Mesenchymal stem cell (in vitro differentiated cells and primary cell): ENCODE measurements at regions not wholly inside any gene's neighbourhood (a gene's known extent, or its start where the extent isn't known, plus 50 kb on each side); places are given as distances from the start of the nearest gene placed in this dataset.

Experiments
- DNase-seq: peaks from one replicate; pipeline ENCODE4 v3.0.0-alpha.2; 2013
- H2AFZ ChIP-seq: one replicate; pipeline ENCODE4 v1.6.1; 2013; ENCODE audit warnings: low read depth, mild to moderate bottlenecking, control low read depth, inconsistent platforms, low read length, moderate library complexity
- H2AK5ac ChIP-seq: 2 replicates; pipeline ENCODE4 v1.6.1; 2013; ENCODE audit warnings: low read length, moderate library complexity, mild to moderate bottlenecking, inconsistent platforms; ENCODE audit not compliant: severe bottlenecking
- H2BK120ac ChIP-seq: one replicate; pipeline ENCODE4 v1.6.1; 2013; ENCODE audit warnings: low read depth, mild to moderate bottlenecking, inconsistent platforms, low read length, moderate library complexity
- H2BK12ac ChIP-seq, 2 experiments: one replicate each; pipeline ENCODE4 v1.6.1; 2013; ENCODE audit warnings: inconsistent platforms in 2 of 2, low read length in 2 of 2, mild to moderate bottlenecking in 2 of 2, moderate library complexity in 2 of 2, control low read depth in 1 of 2
- H2BK15ac ChIP-seq: one replicate; pipeline ENCODE4 v1.6.1; 2013; ENCODE audit warnings: mild to moderate bottlenecking, low read depth, inconsistent platforms; ENCODE audit not compliant: poor library complexity, severe bottlenecking
- H2BK5ac ChIP-seq: 2 replicates; pipeline ENCODE4 v1.6.1; 2013; ENCODE audit warnings: low read depth, mild to moderate bottlenecking, low read length, control low read depth, inconsistent platforms; ENCODE audit not compliant: poor library complexity, severe bottlenecking
- H3K14ac ChIP-seq, 2 experiments: one replicate each; pipeline ENCODE4 v1.6.1; 2013; ENCODE audit warnings: inconsistent platforms in 2 of 2, low read length in 2 of 2, control low read depth in 1 of 2, mild to moderate bottlenecking in 1 of 2, moderate library complexity in 1 of 2
- H3K18ac ChIP-seq, 2 experiments: one replicate each; pipeline ENCODE4 v1.6.1; 2013; ENCODE audit warnings: inconsistent platforms in 2 of 2, low read length in 2 of 2, control low read depth in 1 of 2, low read depth in 1 of 2, mild to moderate bottlenecking in 1 of 2
- H3K23ac ChIP-seq, 2 experiments: one replicate each; pipeline ENCODE4 v1.6.1; 2013; ENCODE audit warnings: inconsistent platforms in 2 of 2, low read length in 2 of 2, mild to moderate bottlenecking in 2 of 2, moderate library complexity in 2 of 2, control low read depth in 1 of 2
- H3K27ac ChIP-seq: 2 replicates; pipeline ENCODE4 v1.5.1; 2013; ENCODE audit warnings: mild to moderate bottlenecking, moderate library complexity, low read length, control low read depth, inconsistent platforms; ENCODE audit not compliant: poor library complexity, severe bottlenecking
- H3K27me3 ChIP-seq, 2 experiments: 2 replicates each; pipeline versions ENCODE4 v1.6.1 to v1.7.0; 2013; ENCODE audit warnings: low read length in 2 of 2, mild to moderate bottlenecking in 2 of 2, moderate library complexity in 2 of 2, control low read depth in 1 of 2, inconsistent platforms in 1 of 2; ENCODE audit not compliant: control insufficient read depth in 1 of 2, insufficient read depth in 1 of 2
- H3K36me3 ChIP-seq, 2 experiments: 2 replicates each; pipeline versions ENCODE4 v1.6.1 to v1.7.0; 2013; ENCODE audit warnings: low read length in 2 of 2, control low read depth in 1 of 2, inconsistent platforms in 1 of 2, low read depth in 1 of 2, mild to moderate bottlenecking in 1 of 2; ENCODE audit not compliant: insufficient read depth in 2 of 2, control insufficient read depth in 1 of 2
- H3K4ac ChIP-seq, 2 experiments: one replicate each; pipeline ENCODE4 v1.6.1; 2013; ENCODE audit warnings: inconsistent platforms in 2 of 2, low read length in 2 of 2, mild to moderate bottlenecking in 2 of 2, moderate library complexity in 2 of 2, control low read depth in 1 of 2, low read depth in 1 of 2
- H3K4me1 ChIP-seq: 2 replicates; pipeline ENCODE4 v1.6.1; 2013; ENCODE audit warnings: low read depth, low read length, control low read depth; ENCODE audit not compliant: control insufficient read depth, insufficient read depth
- H3K4me2 ChIP-seq: 2 replicates; pipeline ENCODE4 v1.6.1; 2013; ENCODE audit warnings: low read length, mild to moderate bottlenecking, inconsistent platforms; ENCODE audit not compliant: poor library complexity, severe bottlenecking
- H3K4me3 ChIP-seq, 2 experiments: 2 replicates each; pipeline versions ENCODE4 v1.5.1 to v1.7.0; 2013; ENCODE audit warnings: low read length in 2 of 2, mild to moderate bottlenecking in 2 of 2, control low read depth in 1 of 2, low read depth in 1 of 2; ENCODE audit not compliant: insufficient read depth in 1 of 2
- H3K79me1 ChIP-seq: replicated peaks from 2 replicates; pipeline ENCODE4 v1.6.1; 2013; ENCODE audit warnings: mild to moderate bottlenecking, control low read depth, low read length, inconsistent platforms; ENCODE audit not compliant: poor library complexity, severe bottlenecking
- H3K9ac ChIP-seq: 2 replicates; pipeline ENCODE4 v1.7.0; 2013; ENCODE audit warnings: mild to moderate bottlenecking, low read length, moderate library complexity
- H3K9me3 ChIP-seq: 2 replicates; pipeline ENCODE4 v1.7.0; 2013; ENCODE audit warnings: mild to moderate bottlenecking, low read length; ENCODE audit not compliant: control insufficient read depth
- H4K8ac ChIP-seq: one replicate; pipeline ENCODE4 v1.6.1; 2013; ENCODE audit warnings: inconsistent platforms, mild to moderate bottlenecking, low read length, moderate library complexity
- H4K91ac ChIP-seq: one replicate; pipeline ENCODE4 v1.6.1; 2013; ENCODE audit warnings: mild to moderate bottlenecking, low read length, inconsistent platforms
- WGBS: methylation state at CpG from one replicate; pipeline ENCODE4 v1.1.7; 2013; ENCODE audit warnings: mixed read lengths; 5-methylcytosine and 5-hydroxymethylcytosine counted together

GRCh38 chrX:63458981-63459380, 107.8 kb upstream of the SPIN4 start:
- H2BK15ac ChIP-seq: no peak overlapping the region
- no peak overlapping the region for H2BK5ac ChIP-seq
- no peak overlapping the region for H3K27ac ChIP-seq
- no peak overlapping the region for H4K8ac ChIP-seq
- no peak overlapping the region for H3K14ac ChIP-seq
- H2AFZ ChIP-seq: no peak overlapping the region
- H3K4me3 ChIP-seq: no peak overlapping the region
- H3K23ac ChIP-seq: no peak overlapping the region
- no peaks in the 10 kb centered on the region for H3K4me1 ChIP-seq
- H2AK5ac ChIP-seq: no peak overlapping the region
- H3K4ac ChIP-seq: no peak overlapping the region
- H3K27me3 ChIP-seq: no peaks in the 10 kb centered on the region
- no peaks in the 10 kb centered on the region for H3K79me1 ChIP-seq
- H2BK120ac ChIP-seq: no peak overlapping the region
- H3K18ac ChIP-seq: no peak overlapping the region
- peaks cover 12% of the 10 kb centered on the region for H3K9me3 ChIP-seq
- no peak overlapping the region for H3K9ac ChIP-seq
- 83% methylated on average over 1 of the region's 1 CpG for WGBS
- H3K4me2 ChIP-seq: no peak overlapping the region
- H2BK12ac ChIP-seq: no peak overlapping the region
- H3K36me3 ChIP-seq: no peaks in the 10 kb centered on the region
- no peak overlapping the region for H4K91ac ChIP-seq
- DNase-seq: no peak

GRCh38 chrX:63453571-63453970, 102.4 kb upstream of the SPIN4 start:
- Histone ChIP-seq H3K4ac (no peak overlapping the region), H2AFZ (no peak overlapping the region), H3K9ac (no peak overlapping the region), H3K14ac (no peak overlapping the region), H3K9me3 (peaks cover 27% of the 10 kb centered on the region), H3K79me1 (peaks cover 6% of the 10 kb centered on the region), H4K91ac (no peak overlapping the region), H3K18ac (no peak overlapping the region), H3K27ac (no peak overlapping the region), H2BK12ac (no peak overlapping the region), H3K4me1 (no peaks in the 10 kb centered on the region), H2BK15ac (no peak overlapping the region), H3K27me3 (no peaks in the 10 kb centered on the region), H3K4me3 (no peak overlapping the region), H2AK5ac (no peak overlapping the region), H3K23ac (no peak overlapping the region), H2BK120ac (no peak overlapping the region), H2BK5ac (no peak overlapping the region), H4K8ac (no peak overlapping the region), H3K4me2 (no peak overlapping the region), H3K36me3 (peaks cover 0 to 17% of the 10 kb centered on the region in 2 experiments)
- DNase-seq: no peak
- 94% methylated on average over 3 of the region's 3 CpGs for WGBS

GRCh38 chrX:63441717-63442116, 90.6 kb upstream of the SPIN4 start:
- no peak overlapping the region for H3K23ac ChIP-seq
- H3K9ac ChIP-seq: no peak overlapping the region
- no peak overlapping the region for H2BK5ac ChIP-seq
- H3K4me3 ChIP-seq: no peak overlapping the region
- H4K91ac ChIP-seq: no peak overlapping the region
- no peak overlapping the region for H2AFZ ChIP-seq
- H3K9me3 ChIP-seq: no peaks in the 10 kb centered on the region
- H3K79me1 ChIP-seq: no peaks in the 10 kb centered on the region
- H3K4ac ChIP-seq: no peak overlapping the region
- no peaks in the 10 kb centered on the region for H3K27me3 ChIP-seq
- DNase-seq: no peak
- no peak overlapping the region for H4K8ac ChIP-seq
- H3K27ac ChIP-seq: no peak overlapping the region
- no peak overlapping the region for H3K18ac ChIP-seq
- H3K14ac ChIP-seq: no peak overlapping the region
- H3K36me3 ChIP-seq: peaks cover 0 to 3% of the 10 kb centered on the region in 2 experiments
- H3K4me2 ChIP-seq: no peak overlapping the region
- 100% methylated on average over 1 of the region's 2 CpGs for WGBS
- no peak overlapping the region for H2BK120ac ChIP-seq
- H2BK15ac ChIP-seq: no peak overlapping the region
- H2BK12ac ChIP-seq: no peak overlapping the region
- H3K4me1 ChIP-seq: no peaks in the 10 kb centered on the region
- no peak overlapping the region for H2AK5ac ChIP-seq

- no peaks in the 10 kb centered on the region for H3K4me1 ChIP-seq
- no peak overlapping the region for H4K8ac ChIP-seq
- no peak overlapping the region for H2AFZ ChIP-seq
- H3K4me3 ChIP-seq: no peak overlapping the region
- no peak overlapping the region for H3K18ac ChIP-seq
- H3K9me3 ChIP-seq: no peaks in the 10 kb centered on the region
- H4K91ac ChIP-seq: no peak overlapping the region
- H3K36me3 ChIP-seq: peaks cover 0 to 3% of the 10 kb centered on the region in 2 experiments
- H2BK120ac ChIP-seq: no peak overlapping the region
- H3K27me3 ChIP-seq: no peaks in the 10 kb centered on the region
- peaks cover 1% of the 10 kb centered on the region for H3K79me1 ChIP-seq
- no peak overlapping the region for H2BK5ac ChIP-seq
- H2AK5ac ChIP-seq: no peak overlapping the region
- no peak overlapping the region for H3K14ac ChIP-seq
- no peak overlapping the region for H3K9ac ChIP-seq
- no peak overlapping the region for H3K4me2 ChIP-seq
- H3K4ac ChIP-seq: no peak overlapping the region
- no peak overlapping the region for H2BK12ac ChIP-seq
- no CpG with 5 or more reads among the region's 1 CpG for WGBS
- DNase-seq: no peak
- H3K27ac ChIP-seq: no peak overlapping the region
- H3K23ac ChIP-seq: no peak overlapping the region
- H2BK15ac ChIP-seq: no peak overlapping the region
Observed at GRCh38 chrX:63439580-63439979, 88.4 kb upstream of the SPIN4 start.
